ENCODE measurements at regions not wholly inside any gene's neighbourhood (a gene's known extent, or its start where the extent isn't known, plus 50 kb on each side); places are given as distances from the start of the nearest gene placed in this dataset.

GRCh38 chr14:104527857-104528459, 51.6 kb upstream of the C14orf180 start:
- Mint-ChIP-seq H3K27me3 (ENCODE audit: low read depth) (no peaks in the 10 kb centered on the region; the same call in none of the 2 replicates), H3K4me1 (no peaks in the 10 kb centered on the region), H3K4me3 (no peak overlapping the region), H3K27ac (no peak overlapping the region), H3K9me3 (peaks cover 44% of the 10 kb centered on the region), H3K36me3 (peaks cover 27% of the 10 kb centered on the region)
- TF ChIP-seq ZNF219 (CRISPR knock-in tag; IDR thresholded peaks at IDR 0.05; ENCODE audit: borderline replicate concordance) (no peak), E2F1 (CRISPR knock-in tag; IDR thresholded peaks at IDR 0.05) (no peak), CTCF (IDR thresholded peaks at IDR 0.05) (no peak), NFYB (CRISPR knock-in tag; conservative IDR thresholded peaks at IDR 0.05; ENCODE audit: low read depth) (no peak), E2F5 (CRISPR knock-in tag; IDR thresholded peaks at IDR 0.05) (no peak), ZNF512 (CRISPR knock-in tag; IDR thresholded peaks at IDR 0.05; ENCODE audit: borderline replicate concordance) (no peak)
- ChIA-PET CTCF (no interaction called here), POLR2A (no interaction called here)
- no peak for DNase-seq (ENCODE audit: low spot score)
- ATAC-seq = no peak

GRCh38 chr14:104528496-104528895, 51.1 kb upstream of the C14orf180 start:
- Mint-ChIP-seq H3K27ac (no peak overlapping the region), H3K4me3 (no peak overlapping the region), H3K4me1 (no peaks in the 10 kb centered on the region), H3K9me3 (peaks cover 44% of the 10 kb centered on the region), H3K27me3 (ENCODE audit: low read depth) (no peaks in the 10 kb centered on the region; the same call in none of the 2 replicates), H3K36me3 (peaks cover 27% of the 10 kb centered on the region)
- ATAC-seq (peak; percentile 38; the same call in 1 of the 2 replicates), DNase-seq (ENCODE audit: low spot score) (no peak)
- no peak for TF ChIP-seq ZNF138 (CRISPR knock-in tag; conservative IDR thresholded peaks at IDR 0.05)
- TF ChIP-seq ZMAT4 (CRISPR knock-in tag; IDR thresholded peaks at IDR 0.05) = no peak
- TF ChIP-seq NR3C1 (CRISPR knock-in tag; conservative IDR thresholded peaks at IDR 0.05; ENCODE audit: low read depth) = no peak
- no peak for TF ChIP-seq ATF1 (CRISPR knock-in tag; IDR thresholded peaks at IDR 0.05)
- TF ChIP-seq MAX (CRISPR knock-in tag; IDR thresholded peaks at IDR 0.05) = no peak
- no peak for TF ChIP-seq ZNF263 (CRISPR knock-in tag; IDR thresholded peaks at IDR 0.05; ENCODE audit: low read depth)
- no peak for TF ChIP-seq ZBTB43 (CRISPR knock-in tag; IDR thresholded peaks at IDR 0.05)
- no peak for TF ChIP-seq SP1 (CRISPR knock-in tag; conservative IDR thresholded peaks at IDR 0.05)
- no peak for TF ChIP-seq CBFB (CRISPR knock-in tag; IDR thresholded peaks at IDR 0.05; ENCODE audit: low read depth)
- no peak for TF ChIP-seq HMGA2 (CRISPR knock-in tag; IDR thresholded peaks at IDR 0.05)
- TF ChIP-seq ZNF121 (CRISPR knock-in tag; IDR thresholded peaks at IDR 0.05) = no peak
- TF ChIP-seq GABPB1 (CRISPR knock-in tag; IDR thresholded peaks at IDR 0.05) = no peak
- no peak for TF ChIP-seq KAT7 (CRISPR knock-in tag; IDR thresholded peaks at IDR 0.05; ENCODE audit: borderline replicate concordance)
- TF ChIP-seq FOXK1 (CRISPR knock-in tag; IDR thresholded peaks at IDR 0.05) = no peak
- TF ChIP-seq GRHL2 (CRISPR knock-in tag; IDR thresholded peaks at IDR 0.05; ENCODE audit: insufficient replicate concordance, severe bottlenecking) = no peak
- ChIA-PET POLR2A (no interaction called here), CTCF (no interaction called here)

All from WTC11 (cell line).